ENCODE measurements at regions not wholly inside any gene's neighbourhood (a gene's known extent, or its start where the extent isn't known, plus 50 kb on each side); places are given as distances from the start of the nearest gene placed in this dataset.

DNA sequence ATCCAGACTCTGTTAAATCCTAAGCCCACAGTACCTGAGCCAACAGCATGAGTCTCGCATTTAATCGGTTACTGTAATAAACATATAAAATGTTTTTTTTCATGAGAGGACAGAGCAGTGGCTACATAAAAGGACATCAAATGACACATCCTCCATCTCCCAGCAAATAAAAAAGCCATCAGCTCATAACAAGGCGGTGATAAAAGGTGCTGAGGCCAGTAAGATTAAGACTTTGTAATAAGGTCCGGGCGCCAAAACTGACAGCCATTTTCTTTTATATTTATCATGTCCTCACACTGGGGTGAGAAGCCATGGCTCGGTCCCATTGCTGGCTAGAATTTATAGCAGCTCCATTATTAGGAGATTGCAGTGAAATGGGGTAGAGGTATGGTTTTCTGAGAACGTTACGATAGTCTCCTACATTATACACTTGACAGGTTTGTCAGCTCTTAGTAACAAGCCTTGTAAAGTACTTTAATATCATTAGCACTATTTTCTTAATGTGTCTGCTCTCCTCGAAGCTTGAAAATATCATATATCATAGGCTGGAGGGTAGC, 977.8 kb upstream of the NR2F2 start:
- Histone ChIP-seq H3K27ac (no peak overlapping the region), H3K4me3 (no peak overlapping the region), H3K9me3 (replicated peaks in 1 of 3) (no peaks in the 10 kb centered on the region), H3K4me1 (replicated peaks in 1 of 2) (no peaks in the 10 kb centered on the region), H3K36me3 (replicated peaks in 1 of 2) (no peaks in the 10 kb centered on the region), H3K27me3 (no peaks in the 10 kb centered on the region)
- intact Hi-C loops (cut with DNase I): no loop called here
- 84 to 91% (median 89%) methylated on average over 9 of the region's 9 CpGs for WGBS, 4 donors
- DNase-seq: no peak
- no peak for TF ChIP-seq POLR2A (IDR thresholded peaks at IDR 0.05)
- TF ChIP-seq, protein P1, sequence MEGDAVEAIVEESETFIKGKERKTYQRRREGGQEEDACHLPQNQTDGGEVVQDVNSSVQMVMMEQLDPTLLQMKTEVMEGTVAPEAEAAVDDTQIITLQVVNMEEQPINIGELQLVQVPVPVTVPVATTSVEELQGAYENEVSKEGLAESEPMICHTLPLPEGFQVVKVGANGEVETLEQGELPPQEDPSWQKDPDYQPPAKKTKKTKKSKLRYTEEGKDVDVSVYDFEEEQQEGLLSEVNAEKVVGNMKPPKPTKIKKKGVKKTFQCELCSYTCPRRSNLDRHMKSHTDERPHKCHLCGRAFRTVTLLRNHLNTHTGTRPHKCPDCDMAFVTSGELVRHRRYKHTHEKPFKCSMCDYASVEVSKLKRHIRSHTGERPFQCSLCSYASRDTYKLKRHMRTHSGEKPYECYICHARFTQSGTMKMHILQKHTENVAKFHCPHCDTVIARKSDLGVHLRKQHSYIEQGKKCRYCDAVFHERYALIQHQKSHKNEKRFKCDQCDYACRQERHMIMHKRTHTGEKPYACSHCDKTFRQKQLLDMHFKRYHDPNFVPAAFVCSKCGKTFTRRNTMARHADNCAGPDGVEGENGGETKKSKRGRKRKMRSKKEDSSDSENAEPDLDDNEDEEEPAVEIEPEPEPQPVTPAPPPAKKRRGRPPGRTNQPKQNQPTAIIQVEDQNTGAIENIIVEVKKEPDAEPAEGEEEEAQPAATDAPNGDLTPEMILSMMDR (IDR thresholded peaks at IDR 0.05): no peak

DNA sequence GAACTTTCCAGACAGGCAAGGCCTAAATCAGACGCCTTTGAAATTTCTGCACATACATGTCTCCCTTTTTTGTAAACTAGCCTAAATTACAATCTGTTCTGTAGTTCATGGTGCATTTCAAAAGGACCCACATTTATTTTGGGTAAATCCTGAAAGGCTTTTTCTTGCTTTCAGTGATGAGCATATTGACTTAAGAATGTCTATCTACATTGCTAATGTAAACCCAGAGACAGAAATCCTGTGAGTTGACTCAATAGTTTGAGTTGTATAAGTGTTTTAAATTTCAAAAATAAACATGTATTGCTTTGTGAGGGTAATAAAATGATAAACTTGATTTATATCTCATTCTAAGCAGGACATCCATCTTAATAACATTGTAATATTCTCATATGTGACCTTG, 977.0 kb upstream of the NR2F2 start:
- intact Hi-C loops (cut with DNase I): no loop called here
- 71 to 94% (median 84%) methylated on average over 1 of the region's 1 CpG for WGBS, 4 donors
- Histone ChIP-seq H3K27ac (no peak overlapping the region), H3K36me3 (replicated peaks in 1 of 2) (no peaks in the 10 kb centered on the region), H3K4me3 (no peak overlapping the region), H3K9me3 (replicated peaks in 1 of 3) (no peaks in the 10 kb centered on the region), H3K4me1 (replicated peaks in 1 of 2) (no peaks in the 10 kb centered on the region), H3K27me3 (no peaks in the 10 kb centered on the region)
- TF ChIP-seq, protein P1 (IDR thresholded peaks at IDR 0.05): no peak
- no peak for TF ChIP-seq POLR2A (IDR thresholded peaks at IDR 0.05)
- no peak for DNase-seq

DNA sequence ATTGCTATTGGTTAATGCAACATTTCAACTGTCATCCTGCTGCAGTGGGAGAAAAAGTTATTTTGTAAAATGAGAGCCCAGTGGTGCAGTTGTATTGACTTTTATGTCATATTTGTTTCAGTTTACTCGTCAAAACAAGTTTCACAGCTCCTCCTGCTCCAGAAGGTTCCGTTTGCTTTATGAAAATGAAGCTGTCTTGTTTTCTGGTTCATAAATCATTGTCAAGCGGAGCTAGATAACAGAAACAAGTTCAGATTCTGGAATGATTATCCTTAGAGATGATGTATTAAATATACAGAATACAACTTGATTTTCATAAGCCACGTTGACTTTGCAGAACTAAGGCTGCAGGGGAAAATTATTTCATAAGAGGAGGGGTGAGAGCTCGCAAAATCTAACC, 970.5 kb upstream of the NR2F2 start:
- H3K4me1 ChIP-seq (replicated peaks in 1 of 2): no peaks in the 10 kb centered on the region
- H3K27me3 ChIP-seq: no peaks in the 10 kb centered on the region
- no peak for TF ChIP-seq POLR2A (IDR thresholded peaks at IDR 0.05)
- TF ChIP-seq, protein P1 (IDR thresholded peaks at IDR 0.05): no peak
- no peaks in the 10 kb centered on the region for H3K36me3 ChIP-seq (replicated peaks in 1 of 2)
- H3K9me3 ChIP-seq (replicated peaks in 1 of 3): no peaks in the 10 kb centered on the region
- H3K27ac ChIP-seq: no peak overlapping the region
- no peak for DNase-seq
- no peak overlapping the region for H3K4me3 ChIP-seq
- WGBS, 4 donors: 49 to 64% (median 51%) methylated on average over 5 of the region's 5 CpGs
- intact Hi-C loops (cut with DNase I): no loop called here

DNA sequence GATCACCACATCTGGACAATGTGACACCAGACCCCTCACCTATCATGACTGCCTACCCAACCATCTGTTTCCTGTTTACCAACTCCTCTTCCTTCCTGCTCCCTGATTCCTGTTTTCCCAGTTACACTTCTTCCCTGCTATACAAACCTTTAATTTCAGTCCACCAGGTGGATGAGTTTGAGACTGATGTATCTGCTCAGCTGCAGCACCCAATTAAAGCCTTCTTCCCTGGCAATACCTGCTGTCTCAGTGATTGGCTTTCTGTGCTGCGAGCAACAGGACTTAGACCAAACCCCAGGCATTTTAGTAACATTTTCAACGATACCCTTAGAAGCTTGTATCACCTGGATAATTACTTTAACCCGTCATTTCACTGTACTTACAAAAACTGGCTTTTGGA, 968.2 kb upstream of the NR2F2 start:
- H3K4me3 ChIP-seq: no peak overlapping the region
- 59 to 73% (median 66%) methylated on average over 3 of the region's 3 CpGs for WGBS, 4 donors
- H3K27ac ChIP-seq: no peak overlapping the region
- H3K27me3 ChIP-seq: no peaks in the 10 kb centered on the region
- H3K36me3 ChIP-seq (replicated peaks in 1 of 2): no peaks in the 10 kb centered on the region
- intact Hi-C loops (cut with DNase I): no loop called here
- TF ChIP-seq, protein P1 (IDR thresholded peaks at IDR 0.05): no peak
- no peak for TF ChIP-seq POLR2A (IDR thresholded peaks at IDR 0.05)
- no peaks in the 10 kb centered on the region for H3K4me1 ChIP-seq (replicated peaks in 1 of 2)
- no peak for DNase-seq
- H3K9me3 ChIP-seq (replicated peaks in 1 of 3): no peaks in the 10 kb centered on the region
